T-helper 9 cell (primary cell): ENCODE measurements at regions not wholly inside any gene's neighbourhood (a gene's known extent, or its start where the extent isn't known, plus 50 kb on each side); places are given as distances from the start of the nearest gene placed in this dataset.

ENCODE experiments used
- DNase-seq: peaks from one replicate; pipeline ENCODE4 v3.0.0-alpha.2; 2020

DNA sequence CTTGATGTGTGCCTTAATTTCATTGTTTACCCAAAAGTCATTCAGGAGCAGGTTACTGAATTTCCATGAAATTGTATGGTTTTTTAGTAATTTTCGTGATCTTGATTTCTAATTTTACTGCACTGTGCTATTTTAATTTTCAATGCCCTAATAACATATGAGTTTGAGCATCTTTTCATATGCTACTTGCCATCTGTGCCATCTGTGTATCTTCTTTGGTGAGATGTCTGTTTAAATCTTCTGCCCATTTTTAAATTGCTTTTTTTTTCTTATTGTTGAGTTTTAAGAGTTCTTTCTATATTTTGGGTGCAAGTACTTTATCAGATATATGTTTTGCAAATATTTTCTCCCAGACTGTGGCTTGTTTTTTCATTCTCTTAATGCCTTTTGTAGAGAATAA, 165.9 kb downstream of the ST6GAL2 start:
- no peak for DNase-seq

DNA sequence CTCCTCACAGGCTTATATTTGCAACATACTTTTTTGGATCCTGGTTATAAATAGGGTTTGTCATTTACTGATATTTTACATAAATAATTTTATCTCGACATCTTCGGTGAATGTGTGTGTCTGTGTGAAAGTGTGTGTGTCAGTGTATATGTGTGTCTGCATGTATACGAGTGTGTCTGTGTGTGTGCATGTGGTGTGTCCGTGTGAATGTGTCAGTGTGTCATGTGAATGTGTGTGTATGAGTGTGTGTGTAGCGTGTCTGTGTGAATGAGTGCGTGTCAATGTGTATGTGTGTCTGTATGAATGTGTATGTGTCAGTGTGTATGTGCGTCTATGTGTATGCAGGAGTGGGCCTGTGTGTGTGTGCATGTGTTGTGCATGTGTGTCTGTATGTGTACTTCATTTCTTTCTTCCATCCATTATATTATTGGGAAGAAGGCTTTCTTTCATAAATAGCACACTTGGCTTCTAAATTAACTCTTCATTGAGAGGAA, 161.6 kb downstream of the ST6GAL2 start:
- no peak for DNase-seq

GRCh38 chr2:106734165-106734564, 151.8 kb downstream of the ST6GAL2 start:
- no peak for DNase-seq

- no peak for DNase-seq
Observed at GRCh38 chr2:106735807-106736206, 150.2 kb downstream of the ST6GAL2 start.

GRCh38 chr2:106736221-106736620, 149.7 kb downstream of the ST6GAL2 start:
- DNase-seq, result no peak

DNA sequence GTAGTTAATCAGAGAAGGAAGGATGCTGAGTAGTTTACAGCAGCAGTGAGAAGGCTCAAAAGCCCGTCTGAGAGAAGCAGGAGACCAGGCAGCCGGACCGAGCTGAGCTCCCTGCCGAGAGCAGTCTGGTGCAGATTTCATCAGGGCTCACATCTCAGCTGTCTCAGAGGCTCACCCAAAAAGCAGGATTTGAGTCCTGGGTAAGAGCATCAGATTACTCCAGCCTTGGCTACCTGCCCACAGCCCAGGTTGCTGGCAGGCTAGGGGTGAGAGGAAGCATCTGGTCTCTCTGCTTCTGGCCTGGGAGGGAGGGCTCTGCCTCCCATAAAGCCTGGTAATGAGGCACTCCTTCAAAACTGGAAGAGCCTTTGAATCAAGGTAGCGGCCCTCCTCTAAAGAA, 140.5 kb downstream of the ST6GAL2 start:
- no peak for DNase-seq

- DNase-seq, result no peak
Observed at GRCh38 chr2:106749823-106750222, 136.1 kb downstream of the ST6GAL2 start.
